Activated naive CD4-positive, alpha-beta T cell treated with anti-CD3 and anti-CD28 coated beads, Interleukin-2, amount 10 ng/mL, durations not matched to agents 7 days and 5 days (primary cell): ENCODE measurements at regions not wholly inside any gene's neighbourhood (a gene's known extent, or its start where the extent isn't known, plus 50 kb on each side); places are given as distances from the start of the nearest gene placed in this dataset.

ENCODE experiments used
- CTCF ChIA-PET: fragments of 350-600 bp; sonication (Branson Sonifier 250); formaldehyde crosslinking; loops from one replicate; lab custom pipeline; 2021; ENCODE audit warnings: antibody characterized with exemption; lab: Charles Lee
- DNase-seq: peaks from one replicate; pipeline ENCODE4 v3.0.0-alpha.2; 2020
- H3K27ac Mint-ChIP-seq: one replicate; pipeline ENCODE4 v1.8.0; 2021; ENCODE audit warnings: mild to moderate bottlenecking, moderate library complexity, mixed read lengths
- H3K27me3 Mint-ChIP-seq: one replicate; pipeline ENCODE4 v1.8.0; 2021; ENCODE audit warnings: mild to moderate bottlenecking, mixed read lengths
- H3K36me3 Mint-ChIP-seq: one replicate; pipeline ENCODE4 v1.8.0; 2021; ENCODE audit warnings: mixed read lengths
- H3K4me1 Mint-ChIP-seq: one replicate; pipeline ENCODE4 v1.8.0; 2021; ENCODE audit warnings: mixed read lengths
- H3K4me3 Mint-ChIP-seq: one replicate; pipeline ENCODE4 v1.8.0; 2021; ENCODE audit warnings: mild to moderate bottlenecking, moderate library complexity, mixed read lengths
- H3K9me3 Mint-ChIP-seq: one replicate; pipeline ENCODE4 v1.8.0; 2021; ENCODE audit warnings: mixed read lengths

- Mint-ChIP-seq H3K27me3 (peaks cover 7% of the 10 kb centered on the region), H3K4me1 (no peaks in the 10 kb centered on the region), H3K27ac (no peak overlapping the region), H3K36me3 (peaks cover 2% of the 10 kb centered on the region), H3K9me3 (peaks cover 3% of the 10 kb centered on the region), H3K4me3 (no peak overlapping the region)
- DNase-seq = no peak
- CTCF ChIA-PET = no interaction called here
These were observed 105.1 kb upstream of the HS6ST1 start for GRCh38 chr2:128423788-128424165.

DNA sequence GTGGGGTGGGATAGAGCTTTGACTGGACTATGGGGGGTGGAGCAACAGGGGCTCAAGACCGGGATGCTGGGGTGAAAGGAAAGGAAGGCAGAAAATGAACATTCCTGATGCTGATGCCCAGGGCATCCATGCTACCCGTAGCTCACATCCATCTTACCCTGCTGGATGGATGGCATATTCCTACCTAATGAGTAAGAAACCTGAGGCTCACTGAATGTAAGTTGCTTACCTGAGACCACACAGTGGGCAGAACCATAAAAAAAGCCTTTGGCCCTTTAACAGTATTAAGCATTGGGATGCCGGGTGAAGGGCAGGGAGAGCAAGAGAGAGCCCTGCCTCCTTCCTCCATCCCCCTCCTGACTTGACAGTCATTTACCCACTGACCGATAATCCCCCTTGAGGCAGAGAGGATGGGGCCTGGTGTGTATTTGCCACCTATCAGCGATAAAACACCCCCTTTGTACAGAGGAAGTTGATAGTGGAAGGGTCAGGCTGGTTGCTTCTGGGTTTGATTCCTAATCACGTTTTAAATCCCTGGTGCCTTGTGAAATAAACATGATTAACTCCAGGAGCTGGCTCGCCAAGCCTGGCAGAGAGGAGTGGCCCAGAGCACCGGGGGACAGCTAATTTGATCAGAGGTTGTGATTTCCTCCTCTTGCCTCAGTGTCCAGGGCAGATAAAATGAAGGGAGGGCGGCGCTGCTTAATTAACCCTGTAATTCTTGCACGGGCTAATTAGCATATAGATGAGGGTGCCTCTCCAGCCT is 105.9 kb upstream of the HS6ST1 start:
- Mint-ChIP-seq H3K27me3 (peaks cover 7% of the 10 kb centered on the region), H3K36me3 (peaks cover under 1% of the 10 kb centered on the region), H3K4me1 (no peaks in the 10 kb centered on the region), H3K9me3 (peaks cover under 1% of the 10 kb centered on the region), H3K27ac (no peak overlapping the region), H3K4me3 (no peak overlapping the region)
- DNase-seq = no peak
- CTCF ChIA-PET = no interaction called here

DNA sequence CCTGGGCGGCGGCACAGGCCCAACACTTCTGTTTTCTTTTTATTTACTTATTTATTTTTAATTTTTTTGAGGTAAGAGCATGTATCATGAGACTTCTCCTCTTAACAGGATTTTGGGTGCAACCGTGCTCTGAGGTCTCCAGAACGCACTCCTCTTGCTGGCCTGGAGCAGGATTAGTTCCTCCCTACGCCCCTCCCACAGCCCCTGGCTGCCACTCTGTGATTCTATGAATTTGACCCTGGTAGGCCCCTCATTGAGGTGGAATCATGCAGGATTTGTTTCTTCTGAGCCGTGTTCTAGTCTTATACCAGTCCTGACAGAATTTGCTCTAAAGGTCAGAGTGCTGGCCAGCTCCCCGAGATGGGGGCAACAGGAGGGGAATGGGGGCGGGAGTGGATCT is 106.5 kb upstream of the HS6ST1 start:
- Mint-ChIP-seq H3K27ac (no peak overlapping the region), H3K36me3 (no peaks in the 10 kb centered on the region), H3K27me3 (peaks cover 7% of the 10 kb centered on the region), H3K4me1 (no peaks in the 10 kb centered on the region), H3K9me3 (no peaks in the 10 kb centered on the region), H3K4me3 (no peak overlapping the region)
- no peak for DNase-seq
- CTCF ChIA-PET = no interaction called here

DNA sequence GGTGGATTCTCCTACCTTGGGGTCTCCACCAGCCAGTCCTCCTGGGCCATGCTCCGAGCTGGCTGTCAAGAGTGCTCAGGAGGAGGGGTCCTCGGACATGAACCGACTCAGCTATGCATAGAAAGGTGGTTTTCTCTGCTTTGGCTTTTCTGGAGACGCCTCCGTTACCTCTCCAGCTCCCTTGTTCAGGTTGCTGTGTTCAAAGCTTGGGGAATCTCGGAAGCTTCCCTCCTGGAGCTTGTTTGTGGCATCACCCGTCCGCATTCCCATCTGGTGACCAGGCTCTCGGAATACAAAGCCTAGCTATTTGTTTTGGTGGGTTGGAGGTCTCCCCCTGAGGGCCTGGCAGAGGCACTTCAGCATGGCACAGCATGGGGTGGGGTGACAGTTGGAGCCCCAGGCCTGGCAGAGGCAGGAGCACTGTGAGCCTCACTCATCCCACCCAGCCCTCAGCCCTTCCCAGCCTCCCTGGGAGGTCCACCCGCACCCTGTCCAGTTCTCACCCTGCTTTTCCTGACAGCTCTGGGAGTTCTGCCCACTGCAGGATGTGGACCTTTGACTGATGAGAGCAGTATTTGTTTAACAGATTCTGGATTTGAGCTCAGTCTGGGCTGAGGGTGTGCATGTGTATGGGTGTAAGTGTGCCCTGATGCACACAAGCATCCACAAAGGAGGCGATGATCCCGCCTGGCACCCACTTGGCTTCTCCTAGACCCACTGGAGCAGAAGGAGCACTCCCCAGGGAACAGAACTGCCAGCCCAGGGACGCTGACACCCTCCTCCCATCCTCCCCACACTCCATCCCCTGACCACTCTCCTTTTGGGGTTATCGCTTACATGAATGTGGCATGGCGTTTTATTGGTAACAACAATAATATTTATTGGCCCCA is 107.3 kb upstream of the HS6ST1 start:
- Mint-ChIP-seq H3K4me1 (no peaks in the 10 kb centered on the region), H3K27ac (no peak overlapping the region), H3K4me3 (no peak overlapping the region), H3K9me3 (no peaks in the 10 kb centered on the region), H3K36me3 (no peaks in the 10 kb centered on the region), H3K27me3 (peaks cover 7% of the 10 kb centered on the region)
- no peak for DNase-seq
- CTCF ChIA-PET = no interaction called here

DNA sequence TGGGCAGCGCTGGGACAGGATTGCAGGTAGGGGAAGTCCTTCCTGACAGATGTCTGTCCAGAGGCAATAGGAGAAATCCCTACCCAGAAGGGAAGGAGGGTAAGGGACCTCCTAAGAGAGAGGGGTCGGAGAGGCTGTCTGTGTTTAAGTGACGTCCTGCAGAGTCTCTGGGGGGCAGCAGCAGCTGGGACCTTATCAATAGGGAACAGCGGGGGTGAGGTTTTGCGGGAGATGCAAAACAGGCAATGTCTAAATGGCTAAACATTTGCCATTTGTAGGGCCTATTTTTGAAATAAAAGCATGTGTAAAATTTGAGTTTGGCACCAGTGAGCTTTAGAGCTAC is 108.7 kb upstream of the HS6ST1 start:
- H3K4me1 Mint-ChIP-seq = no peaks in the 10 kb centered on the region
- H3K27me3 Mint-ChIP-seq = peaks cover 7% of the 10 kb centered on the region

DNA sequence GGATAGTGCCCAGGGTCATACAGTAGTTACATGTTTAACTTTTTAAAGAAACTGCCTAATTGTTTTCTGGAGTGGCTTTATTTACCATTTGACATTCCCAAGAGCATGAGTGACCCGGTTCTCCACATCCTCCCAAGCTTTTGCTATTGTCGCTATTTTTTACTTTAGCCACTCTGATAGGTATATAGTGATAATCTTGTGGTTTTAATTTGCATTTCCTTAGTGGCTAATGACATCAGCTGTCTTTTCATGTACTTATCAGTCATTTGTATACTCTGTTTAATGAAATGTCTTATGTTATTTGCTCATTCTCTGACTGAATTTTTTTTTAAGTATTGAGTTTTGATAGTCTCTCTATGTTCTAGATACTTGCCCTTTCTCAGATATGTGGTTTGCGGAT is 109.7 kb upstream of the HS6ST1 start:
- CTCF ChIA-PET = no interaction called here
- H3K4me1 Mint-ChIP-seq = no peaks in the 10 kb centered on the region
- no peaks in the 10 kb centered on the region for H3K36me3 Mint-ChIP-seq
- H3K9me3 Mint-ChIP-seq = no peaks in the 10 kb centered on the region
- H3K27me3 Mint-ChIP-seq = peaks cover 7% of the 10 kb centered on the region
- DNase-seq = no peak
- no peak overlapping the region for H3K27ac Mint-ChIP-seq
- no peak overlapping the region for H3K4me3 Mint-ChIP-seq

More for the DNA sequence above, 108.7 kb upstream of the HS6ST1 start:
- H3K27ac Mint-ChIP-seq = no peak overlapping the region
- H3K4me3 Mint-ChIP-seq = no peak overlapping the region
- no peaks in the 10 kb centered on the region for H3K36me3 Mint-ChIP-seq
- CTCF ChIA-PET = no interaction called here
- DNase-seq = no peak
- no peaks in the 10 kb centered on the region for H3K9me3 Mint-ChIP-seq

GRCh38 chr2:128432423-128432822 is 113.8 kb upstream of the HS6ST1 start:
- Mint-ChIP-seq H3K4me1 (no peaks in the 10 kb centered on the region), H3K4me3 (no peak overlapping the region), H3K36me3 (no peaks in the 10 kb centered on the region), H3K27me3 (peaks cover 5% of the 10 kb centered on the region), H3K9me3 (no peaks in the 10 kb centered on the region), H3K27ac (no peak overlapping the region)
- CTCF ChIA-PET = no interaction called here
- no peak for DNase-seq

DNA sequence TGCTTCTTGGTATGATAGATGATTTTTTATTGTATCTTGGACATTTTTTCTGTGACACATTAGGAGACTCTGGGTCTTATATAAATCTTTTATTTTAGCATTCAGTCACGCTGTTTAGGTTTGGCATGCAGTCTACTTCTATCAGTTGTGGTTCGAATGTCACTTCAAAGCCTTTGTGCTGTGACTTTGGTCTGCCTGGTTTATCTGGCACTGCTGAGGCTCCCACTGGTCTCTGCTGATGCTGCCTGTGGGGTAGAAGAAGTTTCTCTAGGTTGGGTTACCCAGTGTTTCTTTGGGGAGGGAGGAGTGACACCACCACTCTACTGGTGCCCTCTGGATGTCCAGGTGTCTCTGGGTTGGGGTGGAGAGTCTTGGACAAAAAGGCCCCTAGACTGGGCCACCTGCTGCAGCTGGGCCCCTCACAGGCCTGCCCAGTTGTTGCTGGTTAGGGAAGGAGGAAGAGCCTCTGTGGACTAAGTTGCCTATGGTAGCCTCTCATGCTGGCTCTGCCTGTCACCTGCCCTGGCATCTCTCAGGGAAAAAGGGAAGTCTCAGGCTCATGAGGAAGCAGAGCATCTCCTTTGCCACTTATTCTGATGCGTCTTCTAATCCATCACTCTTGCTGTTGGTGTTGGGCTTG is 115.4 kb upstream of the HS6ST1 start:
- H3K36me3 Mint-ChIP-seq = no peaks in the 10 kb centered on the region
- H3K4me1 Mint-ChIP-seq = no peaks in the 10 kb centered on the region
- DNase-seq = no peak
- H3K4me3 Mint-ChIP-seq = no peak overlapping the region
- CTCF ChIA-PET = no interaction called here
- peaks cover 4% of the 10 kb centered on the region for H3K27me3 Mint-ChIP-seq
- no peaks in the 10 kb centered on the region for H3K9me3 Mint-ChIP-seq
- no peak overlapping the region for H3K27ac Mint-ChIP-seq

DNA sequence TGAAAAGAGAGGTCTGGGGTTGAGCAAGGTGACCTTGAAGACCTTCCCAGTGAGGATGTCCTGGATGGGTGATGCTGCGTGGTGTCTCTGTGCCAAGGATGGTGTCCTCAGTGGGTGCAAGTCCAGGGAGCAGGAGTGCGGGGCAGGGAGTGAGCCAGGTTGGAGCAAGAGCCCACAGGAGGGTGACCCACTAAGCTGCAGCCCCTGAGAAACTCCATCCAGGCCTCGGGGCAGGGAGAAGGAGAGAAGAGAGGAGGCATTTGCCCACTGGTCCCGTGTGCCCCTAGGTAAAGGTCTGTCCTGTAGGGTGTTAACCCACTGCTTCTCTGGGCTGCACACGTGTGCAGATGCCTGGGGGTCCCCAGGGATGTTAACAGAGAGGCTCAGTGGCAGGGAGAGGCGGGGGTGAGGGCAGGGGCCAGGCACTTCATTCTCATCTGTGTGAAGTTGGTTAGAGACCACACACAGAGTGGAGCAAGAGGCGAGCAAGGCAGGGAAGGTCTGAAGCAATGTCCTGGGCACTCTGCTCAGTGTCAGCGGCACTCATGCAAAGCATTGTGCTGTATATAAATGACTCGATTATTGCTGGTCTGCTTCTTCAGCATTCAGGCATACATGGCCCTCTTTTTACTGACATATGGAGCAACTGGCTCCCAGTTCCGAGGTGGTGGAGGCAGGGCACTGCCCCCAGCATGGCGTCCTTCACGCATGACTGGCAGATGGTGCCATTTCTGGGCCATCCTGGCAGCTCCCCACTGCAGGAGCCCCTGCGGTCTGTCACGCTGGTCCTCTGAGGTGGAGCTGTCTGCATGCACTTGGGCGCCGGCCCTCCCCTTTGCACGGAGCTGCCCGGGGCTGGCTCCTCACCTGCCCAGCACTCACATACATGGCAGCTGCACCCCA is 117.2 kb upstream of the HS6ST1 start:
- no peak overlapping the region for H3K27ac Mint-ChIP-seq
- no peaks in the 10 kb centered on the region for H3K9me3 Mint-ChIP-seq
- no peak overlapping the region for H3K4me3 Mint-ChIP-seq
- no peak for DNase-seq
- no peaks in the 10 kb centered on the region for H3K4me1 Mint-ChIP-seq
- H3K36me3 Mint-ChIP-seq = no peaks in the 10 kb centered on the region
- CTCF ChIA-PET = no interaction called here
- H3K27me3 Mint-ChIP-seq = peaks cover 4% of the 10 kb centered on the region

- Mint-ChIP-seq H3K36me3 (no peaks in the 10 kb centered on the region), H3K4me1 (no peaks in the 10 kb centered on the region), H3K4me3 (no peak overlapping the region), H3K9me3 (no peaks in the 10 kb centered on the region), H3K27me3 (peaks cover 4% of the 10 kb centered on the region), H3K27ac (no peak overlapping the region)
- DNase-seq = no peak
- CTCF ChIA-PET = no interaction called here
These were observed 118.0 kb upstream of the HS6ST1 start for GRCh38 chr2:128436479-128437203.

GRCh38 chr2:128437204-128437565 is 118.5 kb upstream of the HS6ST1 start:
- CTCF ChIA-PET = no interaction called here
- Mint-ChIP-seq H3K27ac (no peak overlapping the region), H3K4me3 (no peak overlapping the region), H3K27me3 (peaks cover 4% of the 10 kb centered on the region), H3K4me1 (no peaks in the 10 kb centered on the region), H3K9me3 (no peaks in the 10 kb centered on the region), H3K36me3 (no peaks in the 10 kb centered on the region)
- no peak for DNase-seq

DNA sequence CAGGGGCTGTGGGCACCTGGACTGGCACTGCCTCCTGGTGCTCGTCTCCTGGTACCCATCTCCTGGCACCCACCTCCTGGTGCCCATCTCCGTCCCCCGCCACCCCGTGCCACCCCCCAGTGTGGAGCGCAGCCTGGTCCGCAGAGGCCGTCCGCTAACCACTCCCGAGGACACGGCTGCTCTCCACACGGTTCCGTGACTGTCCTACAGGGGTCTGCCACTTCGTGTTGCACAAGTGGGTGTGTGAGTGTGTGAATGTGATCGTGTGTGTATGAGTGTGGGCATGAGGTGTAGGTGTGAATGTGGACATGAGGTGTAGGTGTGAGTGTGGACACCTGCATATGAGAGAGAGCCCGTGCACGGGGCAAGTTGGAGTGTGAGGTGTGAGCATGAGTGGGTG is 119.4 kb upstream of the HS6ST1 start:
- no peak for DNase-seq

GRCh38 chr2:128438586-128438985 is 119.9 kb upstream of the HS6ST1 start:
- no peaks in the 10 kb centered on the region for H3K4me1 Mint-ChIP-seq
- no peaks in the 10 kb centered on the region for H3K36me3 Mint-ChIP-seq
- CTCF ChIA-PET = no interaction called here
- DNase-seq = no peak
- H3K4me3 Mint-ChIP-seq = no peak overlapping the region
- no peak overlapping the region for H3K27ac Mint-ChIP-seq
- H3K27me3 Mint-ChIP-seq = peaks cover 4% of the 10 kb centered on the region
- H3K9me3 Mint-ChIP-seq = no peaks in the 10 kb centered on the region

More for the DNA sequence above, 119.4 kb upstream of the HS6ST1 start:
- CTCF ChIA-PET = no interaction called here
- H3K27ac Mint-ChIP-seq = no peak overlapping the region
- H3K27me3 Mint-ChIP-seq = peaks cover 4% of the 10 kb centered on the region
- no peaks in the 10 kb centered on the region for H3K36me3 Mint-ChIP-seq
- no peaks in the 10 kb centered on the region for H3K9me3 Mint-ChIP-seq
- H3K4me1 Mint-ChIP-seq = no peaks in the 10 kb centered on the region
- no peak overlapping the region for H3K4me3 Mint-ChIP-seq
